H9 (cell line): ENCODE measurements at regions not wholly inside any gene's neighbourhood (a gene's known extent, or its start where the extent isn't known, plus 50 kb on each side); places are given as distances from the start of the nearest gene placed in this dataset.

Experiments
- DNase-seq: peaks from one replicate; pipeline ENCODE4 v3.0.0-alpha.2; 2017
- H2AFZ ChIP-seq: one replicate; pipeline ENCODE4 v1.6.1; 2013; ENCODE audit warnings: mild to moderate bottlenecking, low read length, control low read depth, moderate library complexity
- H2AK5ac ChIP-seq: 2 replicates; pipeline ENCODE4 v1.6.1; 2013; ENCODE audit warnings: low read length, control low read depth, mixed read lengths; ENCODE audit not compliant: insufficient read length
- H2BK120ac ChIP-seq: one replicate; pipeline ENCODE4 v1.6.1; 2013; ENCODE audit warnings: low read depth, mild to moderate bottlenecking, low read length, control low read depth, inconsistent platforms; ENCODE audit not compliant: poor library complexity, severe bottlenecking
- H2BK12ac ChIP-seq: 2 replicates; pipeline ENCODE4 v1.6.1; 2013; ENCODE audit warnings: low read length, control low read depth, mixed read lengths, low read depth; ENCODE audit not compliant: insufficient read length
- H2BK15ac ChIP-seq: 2 replicates; pipeline ENCODE4 v1.6.1; 2013; ENCODE audit warnings: low read depth, low read length, control low read depth
- H2BK20ac ChIP-seq: one replicate; pipeline ENCODE4 v1.6.1; 2013; ENCODE audit warnings: low read depth, mild to moderate bottlenecking, low read length, control low read depth, inconsistent platforms; ENCODE audit not compliant: poor library complexity, severe bottlenecking
- H2BK5ac ChIP-seq: 2 replicates; pipeline ENCODE4 v1.6.1; 2013; ENCODE audit warnings: low read length, control low read depth, mixed read lengths; ENCODE audit not compliant: insufficient read length
- H3K14ac ChIP-seq: 2 replicates; pipeline ENCODE4 v1.6.1; 2013; ENCODE audit warnings: low read length, control low read depth; ENCODE audit not compliant: insufficient read depth
- H3K18ac ChIP-seq: 2 replicates; pipeline ENCODE4 v1.6.1; 2013; ENCODE audit warnings: low read depth, mild to moderate bottlenecking, mixed read lengths, low read length, control low read depth; ENCODE audit not compliant: insufficient read length
- H3K23ac ChIP-seq: 2 replicates; pipeline ENCODE4 v1.6.1; 2013; ENCODE audit warnings: low read length, control low read depth, mixed read lengths, low read depth; ENCODE audit not compliant: insufficient read length
- H3K23me2 ChIP-seq: 2 replicates; pipeline ENCODE4 v1.6.1; 2013; ENCODE audit warnings: low read depth, mild to moderate bottlenecking, mixed read lengths, low read length, control low read depth; ENCODE audit not compliant: insufficient read length, poor library complexity, severe bottlenecking
- H3K27ac ChIP-seq: 2 replicates; pipeline ENCODE4 v1.5.1; 2013; ENCODE audit warnings: low read length, control low read depth, mixed read lengths, low read depth; ENCODE audit not compliant: insufficient read length
- H3K27me3 ChIP-seq: 2 replicates; pipeline ENCODE4 v1.6.1; 2013; ENCODE audit warnings: low read length, control low read depth, inconsistent platforms; ENCODE audit not compliant: insufficient read depth
- H3K4ac ChIP-seq: 2 replicates; pipeline ENCODE4 v1.6.1; 2013; ENCODE audit warnings: low read depth, mild to moderate bottlenecking, control low read depth, inconsistent platforms, low read length, moderate library complexity
- H3K4me1 ChIP-seq: 2 replicates; pipeline ENCODE4 v1.6.1; 2013; ENCODE audit warnings: low read length, control low read depth, inconsistent platforms; ENCODE audit not compliant: insufficient read depth
- H3K4me2 ChIP-seq: 2 replicates; pipeline ENCODE4 v1.6.1; 2013; ENCODE audit warnings: low read length, control low read depth, mixed read lengths; ENCODE audit not compliant: insufficient read length, insufficient read depth
- H3K56ac ChIP-seq: 2 replicates; pipeline ENCODE4 v1.6.1; 2013; ENCODE audit warnings: low read depth, mild to moderate bottlenecking, mixed read lengths, low read length, control low read depth; ENCODE audit not compliant: insufficient read length
- H3K79me1 ChIP-seq: 2 replicates; pipeline ENCODE4 v1.6.1; 2013; ENCODE audit warnings: low read depth, mild to moderate bottlenecking, moderate library complexity, low read length, control low read depth, inconsistent platforms; ENCODE audit not compliant: insufficient read depth, poor library complexity, severe bottlenecking
- H3K79me2 ChIP-seq: 2 replicates; pipeline ENCODE4 v1.6.1; 2013; ENCODE audit warnings: low read length, control low read depth, inconsistent platforms; ENCODE audit not compliant: insufficient read depth
- H3K9ac ChIP-seq: 2 replicates; pipeline ENCODE4 v1.6.1; 2013; ENCODE audit warnings: low read length, control low read depth, mixed read lengths; ENCODE audit not compliant: insufficient read length; ENCODE audit errors: extremely low read depth
- H3K9me3 ChIP-seq: one replicate; pipeline ENCODE4 v1.6.1; 2013; ENCODE audit warnings: low read depth, low read length, inconsistent platforms; ENCODE audit not compliant: control insufficient read depth
- H3T11ph ChIP-seq: one replicate; pipeline ENCODE4 v1.6.1; 2013; ENCODE audit warnings: mild to moderate bottlenecking, low read length, control low read depth, inconsistent platforms
- H4K20me1 ChIP-seq: one replicate; pipeline ENCODE4 v1.6.1; 2013; ENCODE audit not compliant: control insufficient read depth, insufficient read length, insufficient read depth
- H4K5ac ChIP-seq: 2 replicates; pipeline ENCODE4 v1.6.1; 2013; ENCODE audit warnings: low read depth, mild to moderate bottlenecking, mixed read lengths, low read length, control low read depth; ENCODE audit not compliant: insufficient read length
- H4K8ac ChIP-seq: replicated peaks from 2 replicates; pipeline ENCODE4 v1.6.1; 2013; ENCODE audit warnings: low read length, control low read depth, mixed read lengths, low read depth; ENCODE audit not compliant: insufficient read length
- H4K91ac ChIP-seq: 2 replicates; pipeline ENCODE4 v1.6.1; 2013; ENCODE audit warnings: low read depth, mild to moderate bottlenecking, moderate library complexity, mixed read lengths, low read length, control low read depth; ENCODE audit not compliant: insufficient read length
- H3K27ac Mint-ChIP-seq, 3 experiments: 2 replicates in 2 of 3; 3 replicates in 1 of 3; pipeline ENCODE4 v1.8.0; 2020 to 2021; ENCODE audit warnings: mixed read lengths in 3 of 3, mild to moderate bottlenecking in 1 of 3, moderate library complexity in 1 of 3
- H3K27me3 Mint-ChIP-seq: 2 replicates; pipeline ENCODE4 v1.8.0; 2021; ENCODE audit warnings: low read depth, mild to moderate bottlenecking, moderate library complexity, mixed read lengths
- H3K36me3 Mint-ChIP-seq, 3 experiments: 2 replicates in 2 of 3; 3 replicates in 1 of 3; pipeline ENCODE4 v1.8.0; 2020 to 2021; ENCODE audit warnings: low read depth in 3 of 3, mixed read lengths in 3 of 3; ENCODE audit not compliant: insufficient read depth in 1 of 3
- H3K4me1 Mint-ChIP-seq, 2 experiments: 2 replicates each; pipeline ENCODE4 v1.8.0; 2020; ENCODE audit warnings: mixed read lengths in 2 of 2
- H3K4me3 Mint-ChIP-seq, 2 experiments: 2 replicates in 1 of 2; 3 replicates in 1 of 2; pipeline ENCODE4 v1.8.0; 2020 to 2021; ENCODE audit warnings: mild to moderate bottlenecking in 2 of 2, mixed read lengths in 2 of 2, moderate library complexity in 1 of 2
- H3K9me3 Mint-ChIP-seq, 2 experiments: 2 replicates in 1 of 2; 3 replicates in 1 of 2; pipeline ENCODE4 v1.8.0; 2020; ENCODE audit warnings: mild to moderate bottlenecking in 2 of 2, mixed read lengths in 2 of 2, moderate library complexity in 1 of 2
- TF ChIP-seq, protein P1 (sequence below): fragments of 200-600 bp; sonication (generic); conservative IDR thresholded peaks from 3 replicates; pipeline ENCODE4 v1.8.0; 2021; ENCODE audit warnings: antibody characterized with exemption, mild to moderate bottlenecking

DNA sequence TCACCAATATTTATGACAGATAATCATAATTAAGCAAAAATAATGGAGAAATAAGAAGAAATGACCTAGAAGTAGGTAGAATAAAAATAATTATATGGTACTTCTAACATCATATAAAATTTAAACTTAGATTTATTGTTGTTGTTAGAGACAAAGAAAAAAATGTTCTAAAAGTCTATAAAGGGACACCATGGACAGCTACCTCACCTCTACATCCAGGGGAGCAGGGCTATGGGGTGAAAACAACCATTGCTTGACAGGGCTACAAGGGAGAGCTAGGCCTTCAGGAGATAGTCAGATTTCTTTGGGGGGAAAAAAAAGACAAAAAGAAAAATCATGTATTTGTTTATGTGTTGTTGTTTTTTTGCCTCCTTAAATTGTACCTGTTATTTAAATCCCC is 841.9 kb downstream of the VGLL3 start:
- no peaks in the 10 kb centered on the region for H3K27me3 ChIP-seq
- no peak overlapping the region for H4K91ac ChIP-seq

More for the DNA sequence above, 841.9 kb downstream of the VGLL3 start:
- no peaks in the 10 kb centered on the region; a peak in 2 of 7 replicates for H3K36me3 Mint-ChIP-seq
- H4K5ac ChIP-seq, result no peak overlapping the region
- H3K27me3 Mint-ChIP-seq, result no peaks in the 10 kb centered on the region
- no peak overlapping the region for H2AFZ ChIP-seq
- no peak for DNase-seq
- no peak overlapping the region for H4K8ac ChIP-seq
- H3K23me2 ChIP-seq, result no peaks in the 10 kb centered on the region
- H3K27ac ChIP-seq, result no peak overlapping the region
- no peak overlapping the region for H3K56ac ChIP-seq
- H3K4me1 Mint-ChIP-seq, result no peaks in the 10 kb centered on the region; a peak in 1 of 4 replicates
- H3K9ac ChIP-seq, result no peak overlapping the region
- H3K9me3 ChIP-seq, result no peaks in the 10 kb centered on the region
- TF ChIP-seq, protein P1, sequence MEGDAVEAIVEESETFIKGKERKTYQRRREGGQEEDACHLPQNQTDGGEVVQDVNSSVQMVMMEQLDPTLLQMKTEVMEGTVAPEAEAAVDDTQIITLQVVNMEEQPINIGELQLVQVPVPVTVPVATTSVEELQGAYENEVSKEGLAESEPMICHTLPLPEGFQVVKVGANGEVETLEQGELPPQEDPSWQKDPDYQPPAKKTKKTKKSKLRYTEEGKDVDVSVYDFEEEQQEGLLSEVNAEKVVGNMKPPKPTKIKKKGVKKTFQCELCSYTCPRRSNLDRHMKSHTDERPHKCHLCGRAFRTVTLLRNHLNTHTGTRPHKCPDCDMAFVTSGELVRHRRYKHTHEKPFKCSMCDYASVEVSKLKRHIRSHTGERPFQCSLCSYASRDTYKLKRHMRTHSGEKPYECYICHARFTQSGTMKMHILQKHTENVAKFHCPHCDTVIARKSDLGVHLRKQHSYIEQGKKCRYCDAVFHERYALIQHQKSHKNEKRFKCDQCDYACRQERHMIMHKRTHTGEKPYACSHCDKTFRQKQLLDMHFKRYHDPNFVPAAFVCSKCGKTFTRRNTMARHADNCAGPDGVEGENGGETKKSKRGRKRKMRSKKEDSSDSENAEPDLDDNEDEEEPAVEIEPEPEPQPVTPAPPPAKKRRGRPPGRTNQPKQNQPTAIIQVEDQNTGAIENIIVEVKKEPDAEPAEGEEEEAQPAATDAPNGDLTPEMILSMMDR, result no peak
- H3K79me1 ChIP-seq, result no peaks in the 10 kb centered on the region
- H3K14ac ChIP-seq, result no peak overlapping the region
- H3K79me2 ChIP-seq, result no peaks in the 10 kb centered on the region
- H2BK15ac ChIP-seq, result no peak overlapping the region
- no peak overlapping the region for H2AK5ac ChIP-seq
- H2BK120ac ChIP-seq, result no peak overlapping the region
- no peak overlapping the region for H2BK20ac ChIP-seq
- no peak overlapping the region for H3K27ac Mint-ChIP-seq
- no peak overlapping the region for H3K4ac ChIP-seq
- no peaks in the 10 kb centered on the region for H3K9me3 Mint-ChIP-seq
- H2BK12ac ChIP-seq, result no peak overlapping the region
- no peak overlapping the region for H2BK5ac ChIP-seq
- H3K4me3 Mint-ChIP-seq, result no peak overlapping the region
- no peaks in the 10 kb centered on the region for H3K4me1 ChIP-seq
- no peak overlapping the region for H3K18ac ChIP-seq
- H3K4me2 ChIP-seq, result no peak overlapping the region
- no peak overlapping the region for H3K23ac ChIP-seq
- no peaks in the 10 kb centered on the region for H4K20me1 ChIP-seq
- H3T11ph ChIP-seq, result no peak overlapping the region
